AG04449 (cell line): ENCODE measurements at regions not wholly inside any gene's neighbourhood (a gene's known extent, or its start where the extent isn't known, plus 50 kb on each side); places are given as distances from the start of the nearest gene placed in this dataset.

Experiments
- CTCF ChIA-PET: fragments of 350-600 bp; formaldehyde crosslinking; extraction: SDS; loops from one replicate; lab custom pipeline; 2021; ENCODE audit warnings: antibody characterized with exemption; lab: Yijun Ruan, JAX
- POLR2A ChIA-PET: fragments of 400-600, 350-600 bp; formaldehyde crosslinking; extraction: SDS; loops from one replicate; lab custom pipeline; 2020; ENCODE audit warnings: antibody characterized with exemption, inconsistent platforms; lab: Yijun Ruan, JAX
- DNase-seq: peaks from one replicate; pipeline ENCODE4 v3.0.0-alpha.2; 2010; ENCODE audit warnings: low read depth, low spot score
- H3K4me3 ChIP-seq: 2 replicates; pipeline ENCODE4 v1.5.1; 2011; ENCODE audit warnings: low read depth, mild to moderate bottlenecking, control low read depth, low read length
- CTCF ChIP-seq: IDR thresholded peaks from one replicate; pipeline ENCODE4 v1.5.1; 2011; ENCODE audit warnings: mild to moderate bottlenecking, moderate library complexity, low read length, control low read depth, inconsistent platforms; ENCODE audit not compliant: insufficient read depth; ENCODE audit errors: missing control alignments

GRCh38 chr1:96238426-96238825 lies 483.2 kb upstream of the PTBP2 start:
- ChIA-PET POLR2A (no interaction called here), CTCF (interaction anchor here (1.2 to 1.3 kb wide), 2 partner anchors 10 to 300 kb away, joined by 3 to 4 read pairs; no protein-coding TSS in a partner anchor)
- TF ChIP-seq CTCF, result no peak
- DNase-seq, result no peak
- H3K4me3 ChIP-seq, result no peak overlapping the region

GRCh38 chr1:96240438-96240837 lies 481.1 kb upstream of the PTBP2 start:
- H3K4me3 ChIP-seq, result no peak overlapping the region
- no peak for DNase-seq
- no peak for TF ChIP-seq CTCF
- CTCF ChIA-PET, result no interaction called here
- POLR2A ChIA-PET, result no interaction called here

- ChIA-PET POLR2A (no interaction called here), CTCF (interaction anchor here (2.2 kb wide), 1 partner anchor 17 kb away, joined by 7 read pairs; no protein-coding TSS in a partner anchor)
Measured at GRCh38 chr1:96253246-96254035, 468.1 kb upstream of the PTBP2 start.

GRCh38 chr1:96256130-96256790 lies 465.3 kb upstream of the PTBP2 start:
- TF ChIP-seq CTCF, result no peak
- DNase-seq, result no peak
- H3K4me3 ChIP-seq, result no peak overlapping the region
- ChIA-PET POLR2A (no interaction called here), CTCF (no interaction called here)

More at GRCh38 chr1:96253246-96254035, 468.1 kb upstream of the PTBP2 start:
- DNase-seq, result no peak
- no peak overlapping the region for H3K4me3 ChIP-seq
- TF ChIP-seq CTCF, result no peak

- CTCF ChIA-PET, result interaction anchor here (1.5 kb wide), 1 partner anchor 23 kb away, joined by 4 read pairs; no protein-coding TSS in a partner anchor
Measured at GRCh38 chr1:96259399-96259798, 462.2 kb upstream of the PTBP2 start.

More at GRCh38 chr1:96259399-96259798, 462.2 kb upstream of the PTBP2 start:
- TF ChIP-seq CTCF, result no peak
- no peak for DNase-seq
- POLR2A ChIA-PET, result no interaction called here
- H3K4me3 ChIP-seq, result no peak overlapping the region
